CD14-positive monocyte (primary cell): ENCODE measurements at regions not wholly inside any gene's neighbourhood (a gene's known extent, or its start where the extent isn't known, plus 50 kb on each side); places are given as distances from the start of the nearest gene placed in this dataset.

ENCODE experiments used
- DNase-seq, 3 donors: peaks; one replicate each; pipeline ENCODE4 v3.0.0-alpha.2; 2011 to 2022
- H2AFZ ChIP-seq: 2 replicates; pipeline ENCODE4 v1.6.0; 2012; ENCODE audit warnings: mild to moderate bottlenecking, low read depth, low read length, inconsistent platforms; ENCODE audit not compliant: insufficient read depth, poor library complexity, severe bottlenecking
- H3K27ac ChIP-seq, 2 donors: 1 replicate in 1 of 2; 2 replicates in 1 of 2; pipeline ENCODE4 v1.5.1; 2012 to 2013; ENCODE audit warnings: low read length in 2 of 2, control low read depth in 1 of 2, inconsistent platforms in 1 of 2, low read depth in 1 of 2, mild to moderate bottlenecking in 1 of 2
- H3K27me3 ChIP-seq, 2 donors: one replicate each; pipeline versions ENCODE4 v1.6.0 to v1.6.1; 2011 to 2013; ENCODE audit warnings: low read length in 2 of 2; ENCODE audit not compliant: control insufficient read depth in 2 of 2, insufficient read depth in 2 of 2
- H3K36me3 ChIP-seq, 2 donors: replicated peaks in 1 of 2; 1 replicate in 1 of 2; 2 replicates in 1 of 2; pipeline versions ENCODE4 v1.5.1 to v1.6.1; 2012 to 2013; ENCODE audit warnings: low read length in 2 of 2, control low read depth in 1 of 2, inconsistent platforms in 1 of 2, mild to moderate bottlenecking in 1 of 2; ENCODE audit not compliant: insufficient read depth in 2 of 2, control insufficient read depth in 1 of 2
- H3K4me1 ChIP-seq, 2 donors: 1 replicate in 1 of 2; 2 replicates in 1 of 2; pipeline versions ENCODE4 v1.5.1 to v1.6.1; 2012 to 2013; ENCODE audit warnings: low read length in 2 of 2, control low read depth in 1 of 2, inconsistent platforms in 1 of 2, mild to moderate bottlenecking in 1 of 2, moderate library complexity in 1 of 2; ENCODE audit not compliant: insufficient read depth in 2 of 2, control insufficient read depth in 1 of 2
- H3K4me2 ChIP-seq: replicated peaks from 2 replicates; pipeline ENCODE3; 2012; ENCODE audit warnings: low read length, moderate library complexity, mild to moderate bottlenecking; ENCODE audit not compliant: poor library complexity, severe bottlenecking; ENCODE audit errors: extremely low read depth
- H3K4me3 ChIP-seq, 3 experiments: fragments of 200-600 bp in 1 of 3; sonication (generic) in 1 of 3; replicated peaks in 1 of 3; 1 replicate in 2 of 3; 2 replicates in 1 of 3; pipeline ENCODE4 v1.5.1; 2011 to 2013; ENCODE audit warnings: low read length in 3 of 3, mild to moderate bottlenecking in 3 of 3, control low read depth in 2 of 3, low read depth in 2 of 3, inconsistent platforms in 1 of 3, moderate library complexity in 1 of 3
- H3K79me2 ChIP-seq: 2 replicates; pipeline ENCODE4 v1.6.0; 2012; ENCODE audit warnings: mild to moderate bottlenecking, control low read depth, inconsistent platforms, low read length, moderate library complexity; ENCODE audit not compliant: insufficient read depth
- H3K9ac ChIP-seq: 2 replicates; pipeline ENCODE4 v1.6.0; 2017; ENCODE audit warnings: low read length, mild to moderate bottlenecking; ENCODE audit not compliant: insufficient read depth, poor library complexity, severe bottlenecking
- H3K9me3 ChIP-seq, 2 donors: replicated peaks in 1 of 2; 1 replicate in 1 of 2; 2 replicates in 1 of 2; pipeline versions ENCODE4 v1.5.1 to v1.6.1; 2012 to 2013; ENCODE audit warnings: low read length in 2 of 2, control low read depth in 1 of 2; ENCODE audit not compliant: control insufficient read depth in 1 of 2, insufficient read depth in 1 of 2
- H4K20me1 ChIP-seq: 2 replicates; pipeline ENCODE4 v1.6.0; 2012; ENCODE audit warnings: mild to moderate bottlenecking, low read length, control low read depth, moderate library complexity; ENCODE audit not compliant: insufficient read depth
- H3K27ac Mint-ChIP-seq, 7 donors: one replicate each; pipeline ENCODE4 v1.8.0; 2020; ENCODE audit warnings: mild to moderate bottlenecking in 7 of 7, mixed read lengths in 7 of 7, moderate library complexity in 6 of 7, inconsistent platforms in 2 of 7
- H3K27me3 Mint-ChIP-seq, 3 donors: one replicate each; pipeline ENCODE4 v1.8.0; 2021 to 2022; ENCODE audit warnings: low read depth in 3 of 3, mild to moderate bottlenecking in 3 of 3, mixed read lengths in 3 of 3, moderate library complexity in 3 of 3, inconsistent platforms in 1 of 3
- H3K36me3 Mint-ChIP-seq, 2 donors: one replicate each; pipeline ENCODE4 v1.8.0; 2020; ENCODE audit warnings: mixed read lengths in 2 of 2, inconsistent platforms in 1 of 2, mild to moderate bottlenecking in 1 of 2
- H3K4me1 Mint-ChIP-seq: one replicate; pipeline ENCODE4 v1.8.0; 2020; ENCODE audit warnings: mild to moderate bottlenecking, mixed read lengths
- H3K4me3 Mint-ChIP-seq, 2 donors: one replicate each; pipeline ENCODE4 v1.8.0; 2020; ENCODE audit warnings: mild to moderate bottlenecking in 2 of 2, mixed read lengths in 2 of 2, moderate library complexity in 1 of 2
- H3K9me3 Mint-ChIP-seq, 7 donors: one replicate each; pipeline ENCODE4 v1.8.0; 2020 to 2022; ENCODE audit warnings: mixed read lengths in 7 of 7, mild to moderate bottlenecking in 6 of 7, moderate library complexity in 6 of 7, inconsistent platforms in 2 of 7
- CTCF ChIP-seq: fragments of 200-600 bp; IDR thresholded peaks from one replicate; pipeline ENCODE4 v1.8.0; 2022; ENCODE audit warnings: antibody characterized with exemption, mild to moderate bottlenecking
- WGBS: methylation state at CpG from one replicate; pipeline ENCODE4 v1.1.5; 2013; ENCODE audit warnings: missing lambda C conversion rate; ENCODE audit not compliant: insufficient coverage; 5-methylcytosine and 5-hydroxymethylcytosine counted together
- intact Hi-C, 2 donors: fragments of 100-400 bp; cut with micrococcal nuclease; formaldehyde crosslinking; loops; one replicate each; pipeline versions ENCODE4 v1.15.0 to v1.15.1; 2023

- Histone ChIP-seq H3K4me2 (no peak overlapping the region), H3K9ac (no peak overlapping the region), H3K27me3 (no peaks in the 10 kb centered on the region), H3K4me3 (no peak overlapping the region), H2AFZ (no peak overlapping the region), H3K36me3 (no peaks in the 10 kb centered on the region), H4K20me1 (no peaks in the 10 kb centered on the region), H3K79me2 (no peaks in the 10 kb centered on the region), H3K9me3 (no peaks in the 10 kb centered on the region), H3K27ac (no peak overlapping the region), H3K4me1 (peaks cover 8 to 10% of the 10 kb centered on the region in 2 donors)
- WGBS, result 70% methylated on average over 2 of the region's 5 CpGs
- no peak for TF ChIP-seq CTCF
- intact Hi-C loops, result no loop called here
- Mint-ChIP-seq H3K9me3 (peaks cover 0 to 2% (median 0%) of the 10 kb centered on the region in 7 donors), H3K4me1 (peaks cover 14% of the 10 kb centered on the region), H3K36me3 (no peaks in the 10 kb centered on the region), H3K27me3 (peaks cover 2 to 12% (median 4%) of the 10 kb centered on the region in 3 donors), H3K27ac (peak overlapping the region in 3 of 7 donors; percentile 3 to 43 (median 10)), H3K4me3 (peak overlapping the region in 1 of 2 donors; percentile 5)
- peak; percentile 19 to 66 (median 58) for DNase-seq
Measured at GRCh38 chr5:17154211-17154996, 63.0 kb upstream of the BASP1 start.

- intact Hi-C loops, result no loop called here
- TF ChIP-seq CTCF, result no peak
- Histone ChIP-seq H3K4me1 (peaks cover 8 to 10% of the 10 kb centered on the region in 2 donors), H3K27me3 (no peaks in the 10 kb centered on the region), H3K36me3 (no peaks in the 10 kb centered on the region), H3K79me2 (no peaks in the 10 kb centered on the region), H4K20me1 (no peaks in the 10 kb centered on the region), H3K9me3 (no peaks in the 10 kb centered on the region), H3K4me3 (no peak overlapping the region), H2AFZ (no peak overlapping the region), H3K27ac (no peak overlapping the region), H3K9ac (no peak overlapping the region), H3K4me2 (no peak overlapping the region)
- Mint-ChIP-seq H3K27ac (no peak overlapping the region), H3K27me3 (peaks cover 2 to 13% (median 4%) of the 10 kb centered on the region in 3 donors), H3K36me3 (no peaks in the 10 kb centered on the region), H3K4me1 (peaks cover 14% of the 10 kb centered on the region), H3K9me3 (peaks cover 0 to 2% (median 0%) of the 10 kb centered on the region in 7 donors), H3K4me3 (no peak overlapping the region)
- no peak for DNase-seq
- 94% methylated on average over 3 of the region's 4 CpGs for WGBS
Measured at GRCh38 chr5:17156463-17156862, 61.0 kb upstream of the BASP1 start.
